ENCODE measurements at regions not wholly inside any gene's neighbourhood (a gene's known extent, or its start where the extent isn't known, plus 50 kb on each side); places are given as distances from the start of the nearest gene placed in this dataset.
A peak's percentile ranks its signal among the peaks of the same experiment; 100 is the strongest.

DNA sequence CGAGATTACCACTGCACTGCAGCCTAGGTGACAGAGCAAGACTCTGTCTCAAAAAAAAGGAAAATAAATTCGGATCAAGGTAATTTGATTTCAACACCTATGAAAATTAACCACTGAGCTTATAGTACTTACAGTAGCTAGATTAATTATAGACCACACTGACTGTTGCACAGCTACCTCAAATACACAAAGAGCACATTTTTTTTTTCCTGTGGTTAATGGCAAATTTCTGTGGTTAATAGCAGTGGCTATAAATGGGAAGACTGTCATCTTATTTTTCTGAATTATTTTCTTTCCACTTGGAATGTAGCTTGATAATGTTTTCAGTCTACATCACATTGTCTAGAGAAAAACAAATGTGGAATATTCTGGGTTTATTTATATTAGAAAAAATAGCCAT is 1661.6 kb upstream of the PCDH7 start:
- no peak for TF ChIP-seq EZH2 (IDR thresholded peaks at IDR 0.05; ENCODE audit: insufficient read depth, low read length)
- TF ChIP-seq, protein P1, sequence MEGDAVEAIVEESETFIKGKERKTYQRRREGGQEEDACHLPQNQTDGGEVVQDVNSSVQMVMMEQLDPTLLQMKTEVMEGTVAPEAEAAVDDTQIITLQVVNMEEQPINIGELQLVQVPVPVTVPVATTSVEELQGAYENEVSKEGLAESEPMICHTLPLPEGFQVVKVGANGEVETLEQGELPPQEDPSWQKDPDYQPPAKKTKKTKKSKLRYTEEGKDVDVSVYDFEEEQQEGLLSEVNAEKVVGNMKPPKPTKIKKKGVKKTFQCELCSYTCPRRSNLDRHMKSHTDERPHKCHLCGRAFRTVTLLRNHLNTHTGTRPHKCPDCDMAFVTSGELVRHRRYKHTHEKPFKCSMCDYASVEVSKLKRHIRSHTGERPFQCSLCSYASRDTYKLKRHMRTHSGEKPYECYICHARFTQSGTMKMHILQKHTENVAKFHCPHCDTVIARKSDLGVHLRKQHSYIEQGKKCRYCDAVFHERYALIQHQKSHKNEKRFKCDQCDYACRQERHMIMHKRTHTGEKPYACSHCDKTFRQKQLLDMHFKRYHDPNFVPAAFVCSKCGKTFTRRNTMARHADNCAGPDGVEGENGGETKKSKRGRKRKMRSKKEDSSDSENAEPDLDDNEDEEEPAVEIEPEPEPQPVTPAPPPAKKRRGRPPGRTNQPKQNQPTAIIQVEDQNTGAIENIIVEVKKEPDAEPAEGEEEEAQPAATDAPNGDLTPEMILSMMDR (IDR thresholded peaks at IDR 0.05; ENCODE audit: insufficient read depth, low read depth, low read length): no peak
- H3K4me1 ChIP-seq (ENCODE audit: insufficient read depth, low read length): no peaks in the 10 kb centered on the region
- no peaks in the 10 kb centered on the region for H3K9me3 ChIP-seq (ENCODE audit: insufficient read depth, low read depth, low read length)
- FAIRE-seq (no peak), DNase-seq (ENCODE audit: low read depth) (peak; percentile 8)
- no peaks in the 10 kb centered on the region for H3K79me2 ChIP-seq (ENCODE audit: insufficient read depth, low read length)
- Mint-ChIP-seq H3K36me3 (ENCODE audit: low read depth, unreplicated experiment) (no peaks in the 10 kb centered on the region), H3K9me3 (ENCODE audit: unreplicated experiment) (no peaks in the 10 kb centered on the region), H3K27me3 (ENCODE audit: low read depth, unreplicated experiment) (no peaks in the 10 kb centered on the region), H3K4me1 (ENCODE audit: low read depth, unreplicated experiment) (no peaks in the 10 kb centered on the region), H3K27ac (ENCODE audit: unreplicated experiment) (no peak overlapping the region), H3K4me3 (ENCODE audit: unreplicated experiment) (no peak overlapping the region)
- no peak overlapping the region for H3K4me2 ChIP-seq (ENCODE audit: low read length)
- H3K27me3 ChIP-seq (ENCODE audit: insufficient read depth, low read length): no peaks in the 10 kb centered on the region
- no peak overlapping the region for H3K9ac ChIP-seq (ENCODE audit: low read length)
- no peaks in the 10 kb centered on the region for H3K36me3 ChIP-seq (ENCODE audit: insufficient read depth, low read length)
- H3K4me3 ChIP-seq (ENCODE audit: insufficient read depth, low read depth, low read length): no peak overlapping the region
- H4K20me1 ChIP-seq (ENCODE audit: insufficient read depth, low read length): no peaks in the 10 kb centered on the region
- H2AFZ ChIP-seq (ENCODE audit: low read depth, low read length): no peak overlapping the region
- no peak overlapping the region for H3K27ac ChIP-seq (ENCODE audit: low read depth, low read length)

DNA sequence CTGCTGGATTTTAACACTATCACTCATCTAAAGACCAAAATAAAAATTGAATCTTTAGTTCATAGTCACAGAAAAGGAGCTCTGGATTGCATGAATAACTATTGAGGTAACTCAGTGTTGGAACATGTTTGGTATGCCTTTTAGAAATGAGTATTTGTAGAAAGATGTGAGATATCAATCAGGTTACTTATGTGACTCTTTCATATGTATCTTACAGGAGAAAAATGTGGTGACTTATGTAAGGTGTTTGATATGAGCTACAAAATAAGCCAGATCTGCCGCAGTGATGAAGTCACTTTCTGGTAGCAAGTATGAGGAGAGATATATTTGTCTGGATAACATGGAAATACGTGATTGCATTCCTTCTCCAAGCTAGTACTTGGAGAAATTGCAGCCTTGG is 1653.3 kb upstream of the PCDH7 start:
- Histone ChIP-seq H2AFZ (ENCODE audit: low read depth, low read length) (no peak overlapping the region), H3K79me2 (ENCODE audit: insufficient read depth, low read length) (no peaks in the 10 kb centered on the region), H3K4me1 (ENCODE audit: insufficient read depth, low read length) (no peaks in the 10 kb centered on the region), H3K4me3 (ENCODE audit: insufficient read depth, low read depth, low read length) (no peak overlapping the region), H3K36me3 (ENCODE audit: insufficient read depth, low read length) (no peaks in the 10 kb centered on the region), H4K20me1 (ENCODE audit: insufficient read depth, low read length) (no peaks in the 10 kb centered on the region), H3K4me2 (ENCODE audit: low read length) (no peak overlapping the region), H3K9ac (ENCODE audit: low read length) (no peak overlapping the region), H3K9me3 (ENCODE audit: insufficient read depth, low read depth, low read length) (no peaks in the 10 kb centered on the region), H3K27ac (ENCODE audit: low read depth, low read length) (no peak overlapping the region), H3K27me3 (ENCODE audit: insufficient read depth, low read length) (no peaks in the 10 kb centered on the region)
- peaks cover 3% of the 10 kb centered on the region for H3K9me3 Mint-ChIP-seq (ENCODE audit: unreplicated experiment)
- no peak overlapping the region for H3K4me3 Mint-ChIP-seq (ENCODE audit: unreplicated experiment)
- no peaks in the 10 kb centered on the region for H3K27me3 Mint-ChIP-seq (ENCODE audit: low read depth, unreplicated experiment)
- FAIRE-seq (no peak), DNase-seq (ENCODE audit: low read depth) (peak; percentile 11)
- no peaks in the 10 kb centered on the region for H3K36me3 Mint-ChIP-seq (ENCODE audit: low read depth, unreplicated experiment)
- H3K4me1 Mint-ChIP-seq (ENCODE audit: low read depth, unreplicated experiment): no peaks in the 10 kb centered on the region
- TF ChIP-seq EZH2 (IDR thresholded peaks at IDR 0.05; ENCODE audit: insufficient read depth, low read length): no peak
- TF ChIP-seq, protein P1 (IDR thresholded peaks at IDR 0.05; ENCODE audit: insufficient read depth, low read depth, low read length): no peak
- H3K27ac Mint-ChIP-seq (ENCODE audit: unreplicated experiment): no peak overlapping the region

DNA sequence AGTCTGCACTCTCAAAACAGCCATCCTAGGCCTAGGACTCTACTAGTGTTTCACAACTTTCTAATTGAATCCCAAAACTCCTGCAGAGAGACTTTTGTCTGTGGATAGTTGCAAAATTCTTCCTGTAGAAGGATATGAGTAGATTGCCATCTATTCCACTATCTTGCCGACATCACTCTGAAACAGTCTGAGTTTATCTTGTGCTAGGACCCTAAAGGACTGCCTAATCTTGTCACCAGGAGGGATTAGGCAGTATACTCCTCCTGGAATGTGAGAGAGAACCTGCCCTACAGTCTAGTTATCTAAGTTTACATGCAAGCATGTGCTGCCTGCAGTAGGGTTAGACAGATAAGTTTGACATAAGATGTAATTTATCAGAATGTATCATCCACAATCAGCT is 1646.6 kb upstream of the PCDH7 start:
- Histone ChIP-seq H3K79me2 (ENCODE audit: insufficient read depth, low read length) (no peaks in the 10 kb centered on the region), H3K4me2 (ENCODE audit: low read length) (no peak overlapping the region), H3K27ac (ENCODE audit: low read depth, low read length) (no peak overlapping the region), H3K36me3 (ENCODE audit: insufficient read depth, low read length) (no peaks in the 10 kb centered on the region), H4K20me1 (ENCODE audit: insufficient read depth, low read length) (no peaks in the 10 kb centered on the region), H3K9me3 (ENCODE audit: insufficient read depth, low read depth, low read length) (no peaks in the 10 kb centered on the region), H2AFZ (ENCODE audit: low read depth, low read length) (no peak overlapping the region), H3K4me1 (ENCODE audit: insufficient read depth, low read length) (no peaks in the 10 kb centered on the region), H3K4me3 (ENCODE audit: insufficient read depth, low read depth, low read length) (no peak overlapping the region), H3K27me3 (ENCODE audit: insufficient read depth, low read length) (no peaks in the 10 kb centered on the region), H3K9ac (ENCODE audit: low read length) (no peak overlapping the region)
- Mint-ChIP-seq H3K9me3 (ENCODE audit: unreplicated experiment) (peaks cover 3% of the 10 kb centered on the region), H3K4me1 (ENCODE audit: low read depth, unreplicated experiment) (no peaks in the 10 kb centered on the region), H3K36me3 (ENCODE audit: low read depth, unreplicated experiment) (no peaks in the 10 kb centered on the region), H3K27ac (ENCODE audit: unreplicated experiment) (no peak overlapping the region), H3K27me3 (ENCODE audit: low read depth, unreplicated experiment) (no peaks in the 10 kb centered on the region), H3K4me3 (ENCODE audit: unreplicated experiment) (no peak overlapping the region)
- DNase-seq (ENCODE audit: low read depth): no peak
- no peak for FAIRE-seq
- TF ChIP-seq, protein P1 (IDR thresholded peaks at IDR 0.05; ENCODE audit: insufficient read depth, low read depth, low read length): no peak
- TF ChIP-seq EZH2 (IDR thresholded peaks at IDR 0.05; ENCODE audit: insufficient read depth, low read length): no peak

Measured in astrocyte (in vitro differentiated cells and primary cell).